ENCODE measurements at regions not wholly inside any gene's neighbourhood (a gene's known extent, or its start where the extent isn't known, plus 50 kb on each side); places are given as distances from the start of the nearest gene placed in this dataset.

DNA sequence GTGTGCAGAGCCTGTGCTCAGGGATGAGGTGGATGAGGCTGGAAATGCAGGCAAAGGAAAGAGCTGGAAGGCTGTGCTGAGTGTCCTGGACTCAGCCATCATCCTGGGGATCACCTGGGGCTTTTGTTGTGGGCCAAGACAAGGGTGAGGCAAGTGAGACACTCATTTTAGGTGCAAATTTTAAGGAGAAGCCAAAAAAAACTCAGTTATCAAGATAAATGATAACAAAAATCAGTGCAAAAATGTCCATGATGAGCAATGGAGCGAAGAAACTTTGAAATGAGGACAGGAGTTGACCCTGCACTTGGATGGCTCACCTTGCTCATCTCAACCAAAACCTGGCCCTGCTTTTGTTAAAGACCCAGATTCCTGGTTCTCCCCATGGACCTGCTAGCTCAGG lies 141.9 kb downstream of the MYCN start:
- Histone ChIP-seq H3F3A (replicated peaks; ENCODE audit: insufficient read depth) (no peaks in the 10 kb centered on the region), H3K4me3 (ENCODE audit: low read depth in 2 of 2, low read length in 1 of 2) (no peak overlapping the region), H3K79me2 (ENCODE audit: insufficient read depth) (no peaks in the 10 kb centered on the region), H3K9ac (no peak overlapping the region), H3K9me3 (no peaks in the 10 kb centered on the region; the same call in 1 of the 2 replicates), H2AFZ (ENCODE audit: low read depth) (no peak overlapping the region), H3K36me3 (replicated peaks in 1 of 2; ENCODE audit: control insufficient read depth in 1 of 2, insufficient read depth in 2 of 2, low read length in 1 of 2) (no peaks in the 10 kb centered on the region), H3K9me2 (no peaks in the 10 kb centered on the region), H3K4me1 (ENCODE audit: control insufficient read depth in 1 of 2, insufficient read depth in 2 of 2, low read depth in 1 of 2, low read length in 1 of 2) (peaks cover 0 to 9% of the 10 kb centered on the region in 2 experiments; a peak in 1 of 4 replicates), H3K27me3 (ENCODE audit: insufficient read depth) (no peaks in the 10 kb centered on the region), H4K20me1 (ENCODE audit: insufficient read depth) (no peaks in the 10 kb centered on the region), H3K27ac (ENCODE audit: low read depth in 2 of 2, low read length in 1 of 2) (no peak overlapping the region), H3K4me2 (no peak overlapping the region)
- WGBS (ENCODE audit: low lambda C conversion rate): 8% methylated on average over 1 of the region's 1 CpG
- POLR2A ChIA-PET: no interaction called here
- TF ChIP-seq EP300 (IDR thresholded peaks at IDR 0.05; ENCODE audit: borderline replicate concordance in 1 of 2, low read depth in 1 of 2, low read length in 1 of 2): no peak
- TF ChIP-seq IRF3 (IDR thresholded peaks at IDR 0.05; ENCODE audit: low read depth, low read length): no peak
- no peak for TF ChIP-seq POLR2AphosphoS5 (IDR thresholded peaks at IDR 0.05; ENCODE audit: low read depth, low read length)
- TF ChIP-seq FOXJ3 (CRISPR knock-in tag; IDR thresholded peaks at IDR 0.05): no peak
- no peak for TF ChIP-seq RCOR1 (IDR thresholded peaks at IDR 0.05; ENCODE audit: low read length)
- no peak for TF ChIP-seq FOSL2 (IDR thresholded peaks at IDR 0.05; ENCODE audit: borderline replicate concordance, low read depth)
- no peak for TF ChIP-seq SMC3 (IDR thresholded peaks at IDR 0.05; ENCODE audit: low read depth, low read length)
- TF ChIP-seq JUND (IDR thresholded peaks at IDR 0.05): no peak
- TF ChIP-seq RAD21 (IDR thresholded peaks at IDR 0.05; ENCODE audit: low read length): no peak
- TF ChIP-seq RFX5 (IDR thresholded peaks at IDR 0.05; ENCODE audit: low read length): no peak
- TF ChIP-seq TCF12 (IDR thresholded peaks at IDR 0.05): no peak
- TF ChIP-seq EZH2phosphoT487 (IDR thresholded peaks at IDR 0.05; ENCODE audit: borderline replicate concordance, low read depth): no peak
- no peak for TF ChIP-seq MEF2A (IDR thresholded peaks at IDR 0.05; ENCODE audit: borderline replicate concordance, low read depth)
- CTCF ChIA-PET: no interaction called here
- no peak for DNase-seq

DNA sequence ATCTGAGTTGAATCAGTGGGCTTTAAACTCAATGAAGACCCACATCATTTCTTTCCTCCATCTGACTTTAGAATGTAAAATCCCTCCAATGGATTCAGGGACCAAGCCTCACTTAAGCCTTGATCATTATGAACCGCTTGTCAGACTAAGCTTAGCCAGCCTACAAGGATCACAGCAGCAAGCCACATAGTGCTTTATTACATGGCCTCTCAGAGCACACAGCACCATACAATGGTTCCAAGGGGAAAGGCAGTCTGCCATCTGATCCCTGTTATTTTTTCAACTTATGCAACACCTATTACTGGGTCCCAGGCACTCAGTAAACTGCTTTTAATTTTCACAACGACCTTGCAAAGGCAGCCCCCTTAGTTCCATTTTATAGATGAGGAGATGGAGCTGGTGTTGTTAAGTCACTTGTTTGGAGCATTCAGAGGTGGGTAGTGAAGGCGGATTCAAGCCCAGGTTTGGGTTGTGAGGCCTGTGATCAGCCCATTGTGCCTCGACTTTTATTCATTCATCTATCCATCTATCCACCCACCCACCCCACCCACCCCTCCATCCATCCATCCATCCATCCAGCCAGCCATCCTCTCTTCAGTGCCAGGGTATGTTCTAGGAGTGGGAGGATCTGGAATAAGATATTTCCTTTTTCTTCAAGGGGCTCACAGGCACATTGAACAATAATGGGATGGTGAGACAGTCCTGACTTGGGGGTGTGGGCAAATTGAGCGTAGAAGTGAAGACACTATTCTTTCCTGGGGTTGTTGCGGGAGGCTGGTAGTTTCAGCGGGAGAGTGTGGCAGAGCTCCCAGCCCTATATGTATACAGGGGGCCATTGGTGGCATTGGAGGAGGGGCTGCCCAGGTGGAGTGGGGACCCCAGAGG lies 141.2 kb downstream of the MYCN start:
- no peaks in the 10 kb centered on the region for H4K20me1 ChIP-seq (ENCODE audit: insufficient read depth)
- POLR2A ChIA-PET: no interaction called here

More for the DNA sequence above, 141.2 kb downstream of the MYCN start:
- H2AFZ ChIP-seq (ENCODE audit: low read depth): no peak overlapping the region
- no peaks in the 10 kb centered on the region for H3K27me3 ChIP-seq (ENCODE audit: insufficient read depth)
- TF ChIP-seq, protein P1, sequence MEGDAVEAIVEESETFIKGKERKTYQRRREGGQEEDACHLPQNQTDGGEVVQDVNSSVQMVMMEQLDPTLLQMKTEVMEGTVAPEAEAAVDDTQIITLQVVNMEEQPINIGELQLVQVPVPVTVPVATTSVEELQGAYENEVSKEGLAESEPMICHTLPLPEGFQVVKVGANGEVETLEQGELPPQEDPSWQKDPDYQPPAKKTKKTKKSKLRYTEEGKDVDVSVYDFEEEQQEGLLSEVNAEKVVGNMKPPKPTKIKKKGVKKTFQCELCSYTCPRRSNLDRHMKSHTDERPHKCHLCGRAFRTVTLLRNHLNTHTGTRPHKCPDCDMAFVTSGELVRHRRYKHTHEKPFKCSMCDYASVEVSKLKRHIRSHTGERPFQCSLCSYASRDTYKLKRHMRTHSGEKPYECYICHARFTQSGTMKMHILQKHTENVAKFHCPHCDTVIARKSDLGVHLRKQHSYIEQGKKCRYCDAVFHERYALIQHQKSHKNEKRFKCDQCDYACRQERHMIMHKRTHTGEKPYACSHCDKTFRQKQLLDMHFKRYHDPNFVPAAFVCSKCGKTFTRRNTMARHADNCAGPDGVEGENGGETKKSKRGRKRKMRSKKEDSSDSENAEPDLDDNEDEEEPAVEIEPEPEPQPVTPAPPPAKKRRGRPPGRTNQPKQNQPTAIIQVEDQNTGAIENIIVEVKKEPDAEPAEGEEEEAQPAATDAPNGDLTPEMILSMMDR (IDR thresholded peaks at IDR 0.05): no peak
- H3K36me3 ChIP-seq (replicated peaks in 1 of 2; ENCODE audit: control insufficient read depth in 1 of 2, insufficient read depth in 2 of 2, low read length in 1 of 2): no peaks in the 10 kb centered on the region
- 32% methylated on average over 7 of the region's 7 CpGs for WGBS (ENCODE audit: low lambda C conversion rate)
- no peak overlapping the region for H3K9ac ChIP-seq
- no peak overlapping the region for H3K4me3 ChIP-seq (ENCODE audit: low read depth in 2 of 2, low read length in 1 of 2)
- H3K4me1 ChIP-seq (ENCODE audit: control insufficient read depth in 1 of 2, insufficient read depth in 2 of 2, low read depth in 1 of 2, low read length in 1 of 2): peaks cover 0 to 9% of the 10 kb centered on the region in 2 experiments; a peak in 1 of 4 replicates
- no peaks in the 10 kb centered on the region for H3F3A ChIP-seq (replicated peaks; ENCODE audit: insufficient read depth)
- no peak overlapping the region for H3K27ac ChIP-seq (ENCODE audit: low read depth in 2 of 2, low read length in 1 of 2)
- H3K9me2 ChIP-seq: no peaks in the 10 kb centered on the region
- CTCF ChIA-PET: no interaction called here
- no peak for DNase-seq
- no peaks in the 10 kb centered on the region; the same call in 1 of the 2 replicates for H3K9me3 ChIP-seq
- no peak overlapping the region for H3K4me2 ChIP-seq
- H3K79me2 ChIP-seq (ENCODE audit: insufficient read depth): no peaks in the 10 kb centered on the region
